Omental fat pad (tissue), 3 donors: ENCODE measurements at regions not wholly inside any gene's neighbourhood (a gene's known extent, or its start where the extent isn't known, plus 50 kb on each side); places are given as distances from the start of the nearest gene placed in this dataset.

Experiments
- ATAC-seq: fragments of 150-250 bp; one replicate; pipeline ENCODE4 v1.9.1; 2016; ENCODE audit warnings: mild to moderate bottlenecking, moderate library complexity; ENCODE audit not compliant: low FRiP score
- DNase-seq: peaks from one replicate; pipeline ENCODE4 v3.0.0-alpha.2; 2019; ENCODE audit warnings: low spot score
- TF ChIP-seq, protein P1 (sequence below), 3 donors: fragments of 450-650 bp; IDR thresholded peaks; one replicate each; pipeline ENCODE4 v1.5.1; 2016 to 2017; ENCODE audit warnings: antibody characterized with exemption in 3 of 3, mild to moderate bottlenecking in 3 of 3, moderate library complexity in 2 of 3

DNA sequence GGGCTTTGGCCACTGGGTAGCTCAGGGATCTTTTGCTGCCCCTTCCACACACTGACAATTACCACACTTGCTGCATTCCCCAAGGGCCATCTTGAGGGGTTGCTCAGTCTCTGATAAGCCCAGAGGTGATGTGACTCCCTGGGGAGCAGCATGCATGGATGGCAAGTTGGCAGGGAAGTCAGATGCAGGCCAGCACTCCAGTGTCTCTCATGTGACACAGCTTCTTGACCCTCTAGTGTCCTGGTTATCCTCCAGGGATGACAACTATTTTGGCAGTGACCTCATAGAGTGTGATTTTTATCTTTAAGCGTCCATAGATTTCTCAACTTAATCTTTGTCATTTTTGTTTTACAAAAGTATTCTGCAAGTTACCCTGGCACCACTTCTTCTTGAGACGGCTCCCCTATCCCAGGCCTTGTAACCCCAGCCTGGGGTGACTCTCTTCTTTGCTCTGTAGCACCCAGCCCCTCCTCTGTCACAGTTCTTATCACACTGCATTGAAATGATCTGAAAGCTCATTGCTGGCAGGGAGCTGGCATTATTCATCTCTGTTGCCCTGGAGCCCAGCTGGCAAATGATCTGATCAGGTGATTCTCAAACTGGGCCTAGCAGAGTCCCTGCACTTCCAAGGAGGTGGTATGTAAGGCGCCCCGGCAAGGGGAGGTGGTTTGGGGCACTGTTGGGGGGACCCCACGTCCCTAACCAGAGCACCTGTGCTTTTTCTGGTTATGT is 72.6 kb downstream of the TENT5C start:
- no peak for DNase-seq

DNA sequence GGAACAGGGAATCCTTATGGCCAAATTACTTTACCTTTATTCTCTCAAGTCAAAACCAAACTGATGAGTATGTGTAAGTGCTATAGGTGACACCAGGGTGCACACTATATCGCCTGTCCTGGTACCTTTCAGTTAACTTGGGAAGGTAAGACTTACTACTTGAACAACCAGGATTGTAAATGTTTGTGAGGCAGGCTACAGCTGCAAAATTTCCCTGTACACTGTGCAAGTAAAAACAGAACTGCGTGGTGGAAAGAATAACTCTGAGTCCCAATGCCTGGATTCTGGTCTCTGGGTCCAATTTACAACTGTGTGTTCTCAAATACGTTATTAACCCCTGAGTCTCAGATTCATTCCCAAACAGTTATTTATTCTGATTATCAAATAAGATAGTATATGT is 73.5 kb downstream of the TENT5C start:
- ATAC-seq = no peak
- no peak for DNase-seq
- TF ChIP-seq, protein P1, sequence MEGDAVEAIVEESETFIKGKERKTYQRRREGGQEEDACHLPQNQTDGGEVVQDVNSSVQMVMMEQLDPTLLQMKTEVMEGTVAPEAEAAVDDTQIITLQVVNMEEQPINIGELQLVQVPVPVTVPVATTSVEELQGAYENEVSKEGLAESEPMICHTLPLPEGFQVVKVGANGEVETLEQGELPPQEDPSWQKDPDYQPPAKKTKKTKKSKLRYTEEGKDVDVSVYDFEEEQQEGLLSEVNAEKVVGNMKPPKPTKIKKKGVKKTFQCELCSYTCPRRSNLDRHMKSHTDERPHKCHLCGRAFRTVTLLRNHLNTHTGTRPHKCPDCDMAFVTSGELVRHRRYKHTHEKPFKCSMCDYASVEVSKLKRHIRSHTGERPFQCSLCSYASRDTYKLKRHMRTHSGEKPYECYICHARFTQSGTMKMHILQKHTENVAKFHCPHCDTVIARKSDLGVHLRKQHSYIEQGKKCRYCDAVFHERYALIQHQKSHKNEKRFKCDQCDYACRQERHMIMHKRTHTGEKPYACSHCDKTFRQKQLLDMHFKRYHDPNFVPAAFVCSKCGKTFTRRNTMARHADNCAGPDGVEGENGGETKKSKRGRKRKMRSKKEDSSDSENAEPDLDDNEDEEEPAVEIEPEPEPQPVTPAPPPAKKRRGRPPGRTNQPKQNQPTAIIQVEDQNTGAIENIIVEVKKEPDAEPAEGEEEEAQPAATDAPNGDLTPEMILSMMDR (IDR thresholded peaks at IDR 0.05) = no peak

More for the DNA sequence above, 72.6 kb downstream of the TENT5C start:
- no peak for ATAC-seq
- TF ChIP-seq, protein P1 (IDR thresholded peaks at IDR 0.05) = no peak

DNA sequence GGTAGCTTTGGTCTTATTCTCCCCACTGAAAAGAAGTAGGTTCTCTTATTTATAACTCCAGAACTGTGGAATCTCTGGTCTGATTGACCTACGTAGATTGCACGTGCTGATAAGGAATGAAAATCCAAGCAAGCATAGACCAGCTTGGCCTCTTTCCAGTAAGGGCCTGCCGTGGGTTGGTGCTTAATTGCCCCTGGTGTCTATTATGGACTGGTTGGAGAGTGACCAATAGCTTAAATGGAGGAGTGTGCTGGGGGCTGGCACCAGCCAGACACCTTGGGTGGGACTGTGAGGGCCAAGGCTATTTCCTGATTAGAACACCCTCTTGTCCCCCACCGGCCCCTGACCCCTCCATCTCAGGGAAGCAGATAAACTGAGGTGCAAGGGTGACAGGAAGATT is 74.0 kb downstream of the TENT5C start:
- ATAC-seq (no peak), DNase-seq (no peak)
- TF ChIP-seq, protein P1 (IDR thresholded peaks at IDR 0.05) = no peak

DNA sequence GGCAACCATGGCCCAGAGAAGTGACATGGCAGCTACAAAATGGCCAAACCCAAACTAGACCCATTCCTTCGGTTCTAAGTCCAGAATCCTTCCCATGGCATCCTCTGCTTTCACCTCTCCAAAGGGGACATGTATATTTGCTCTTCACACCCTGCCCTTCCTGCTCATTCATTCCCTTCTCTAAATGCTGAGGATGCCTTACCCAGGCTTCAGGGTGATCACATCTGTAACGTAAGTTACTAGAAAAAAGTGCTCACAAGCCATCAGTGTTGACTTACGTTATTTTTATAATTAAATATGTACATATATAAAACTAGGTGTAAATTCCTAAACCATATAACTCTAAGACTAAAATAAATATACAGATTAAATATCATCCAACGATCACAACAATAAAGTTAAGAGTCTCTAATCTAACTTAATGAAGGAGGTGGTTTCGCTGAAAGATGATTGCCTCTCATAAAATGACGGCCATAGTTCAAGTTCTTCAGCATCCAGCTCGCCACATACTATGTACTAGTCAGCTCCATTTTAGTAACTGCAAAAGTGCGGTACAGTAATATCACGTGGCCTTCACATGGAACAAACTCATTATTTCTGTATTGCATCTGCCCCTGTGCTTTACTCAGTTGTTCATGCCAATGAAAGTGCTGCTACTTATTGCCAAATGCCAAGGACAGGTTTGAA is 74.6 kb downstream of the TENT5C start:
- ATAC-seq (no peak), DNase-seq (no peak)
- TF ChIP-seq, protein P1 (IDR thresholded peaks at IDR 0.05) = no peak

DNA sequence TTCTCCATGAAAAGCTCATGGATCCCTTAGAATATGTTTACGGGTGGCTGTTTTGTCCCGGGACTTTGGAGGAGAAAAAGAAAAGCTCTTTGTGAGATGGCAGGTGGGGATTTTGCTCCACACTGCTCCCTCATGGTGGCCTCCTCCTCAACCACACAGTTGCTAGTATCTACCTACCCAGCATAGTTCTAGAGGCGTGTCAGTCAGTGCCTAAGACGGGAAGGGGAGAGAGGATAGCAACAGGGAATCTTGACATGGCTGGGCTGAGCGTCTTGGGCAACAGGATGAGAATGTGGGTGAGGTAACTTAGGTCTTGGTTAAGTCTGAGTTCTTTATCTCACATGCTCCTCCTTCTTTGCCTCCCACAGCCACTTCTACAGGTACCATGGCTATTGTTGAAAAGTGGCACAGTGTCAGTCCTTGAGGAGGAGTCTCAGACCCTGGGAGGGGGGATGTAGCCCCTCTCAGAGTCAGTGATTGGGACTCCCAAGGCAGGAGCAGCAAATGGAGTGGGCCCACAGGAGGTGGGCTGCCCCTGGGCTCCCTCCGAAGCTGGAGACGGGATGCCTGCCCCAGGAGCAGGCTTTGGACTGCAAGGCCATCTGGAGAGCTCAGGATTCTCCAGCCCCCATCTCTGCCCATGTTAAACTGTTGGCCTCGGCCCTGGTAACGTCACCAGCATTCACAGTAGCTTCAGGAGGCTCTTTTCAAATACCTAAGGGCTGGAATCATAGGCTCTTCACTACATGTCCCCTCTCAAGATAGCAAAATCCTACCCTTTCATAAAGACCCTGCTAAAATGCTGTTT is 75.4 kb downstream of the TENT5C start:
- DNase-seq = no peak
- TF ChIP-seq, protein P1 (IDR thresholded peaks at IDR 0.05) = no peak
- no peak for ATAC-seq

DNA sequence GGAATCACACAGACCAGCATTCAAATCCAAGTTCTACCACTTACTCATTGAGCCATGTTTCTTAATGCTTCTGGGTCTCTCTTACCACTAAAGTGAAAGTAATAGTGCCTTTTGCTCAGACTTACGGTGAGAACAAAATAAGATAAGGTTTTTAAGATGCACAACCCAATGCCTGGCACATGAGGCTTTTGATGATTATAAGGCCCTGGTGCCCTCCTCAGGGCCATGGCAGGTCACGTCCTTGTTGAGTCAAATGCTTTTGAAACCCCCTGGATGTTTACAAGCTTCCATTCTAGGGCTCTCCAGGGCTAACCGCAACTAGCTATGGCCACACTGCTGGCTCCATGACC is 76.0 kb downstream of the TENT5C start:
- ATAC-seq (no peak), DNase-seq (no peak)
- TF ChIP-seq, protein P1 (IDR thresholded peaks at IDR 0.05) = no peak
